RWPE1 (cell line): ENCODE measurements at regions not wholly inside any gene's neighbourhood (a gene's known extent, or its start where the extent isn't known, plus 50 kb on each side); places are given as distances from the start of the nearest gene placed in this dataset.

ENCODE experiments used
- CTCF ChIA-PET: fragments of 350-600 bp; sonication (Branson Sonifier 250); formaldehyde crosslinking; extraction: SDS; loops from one replicate; lab custom pipeline; 2021; lab: Yijun Ruan, JAX
- POLR2A ChIA-PET: fragments of 400-600 bp; formaldehyde crosslinking; extraction: SDS; loops from one replicate; lab custom pipeline; 2020; ENCODE audit warnings: antibody characterized with exemption; ENCODE audit not compliant: low non-redundant PET; lab: Yijun Ruan, JAX
- DNase-seq: peaks from one replicate; pipeline ENCODE4 v3.0.0; 2012; ENCODE audit warnings: low spot score
- H3K27ac ChIP-seq: fragments of 450-650 bp; 2 replicates; pipeline ENCODE4 v1.5.1; 2017
- CTCF ChIP-seq: fragments of 450-650 bp; conservative IDR thresholded peaks from 2 replicates; pipeline ENCODE4 v1.5.1; 2017; ENCODE audit warnings: low read depth, mild to moderate bottlenecking

DNA sequence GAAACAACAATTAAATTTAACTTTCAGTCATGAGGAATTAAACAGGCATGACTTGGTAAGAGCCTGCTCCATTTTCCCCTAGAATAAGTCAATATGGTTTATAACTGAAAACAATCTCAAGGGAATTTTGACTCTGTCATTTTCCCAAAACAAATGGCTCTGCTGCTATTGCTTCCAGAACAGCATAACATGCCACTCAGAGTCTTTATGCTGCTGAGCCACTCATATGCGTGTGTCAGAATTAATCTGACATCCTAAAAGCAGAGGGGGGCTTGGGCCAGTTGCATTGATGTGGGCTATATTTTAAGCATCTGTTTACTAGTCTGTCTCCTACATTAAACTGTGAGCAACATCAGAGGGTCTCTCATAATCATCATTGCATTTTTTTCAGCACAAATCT, 111.1 kb upstream of the ABI3BP start:
- CTCF ChIA-PET: interaction anchor here (0.6 kb wide), 1 partner anchor 14 kb away, joined by 3 read pairs; no protein-coding TSS in a partner anchor
- no peak for TF ChIP-seq CTCF
- no peak for DNase-seq
- no peak overlapping the region for H3K27ac ChIP-seq
- POLR2A ChIA-PET: no interaction called here

- CTCF ChIA-PET: no interaction called here
- POLR2A ChIA-PET: no interaction called here
- no peak for TF ChIP-seq CTCF
- DNase-seq: no peak
- H3K27ac ChIP-seq: no peak overlapping the region
Measured at GRCh38 chr3:101102678-101103296, 109.6 kb upstream of the ABI3BP start.

DNA sequence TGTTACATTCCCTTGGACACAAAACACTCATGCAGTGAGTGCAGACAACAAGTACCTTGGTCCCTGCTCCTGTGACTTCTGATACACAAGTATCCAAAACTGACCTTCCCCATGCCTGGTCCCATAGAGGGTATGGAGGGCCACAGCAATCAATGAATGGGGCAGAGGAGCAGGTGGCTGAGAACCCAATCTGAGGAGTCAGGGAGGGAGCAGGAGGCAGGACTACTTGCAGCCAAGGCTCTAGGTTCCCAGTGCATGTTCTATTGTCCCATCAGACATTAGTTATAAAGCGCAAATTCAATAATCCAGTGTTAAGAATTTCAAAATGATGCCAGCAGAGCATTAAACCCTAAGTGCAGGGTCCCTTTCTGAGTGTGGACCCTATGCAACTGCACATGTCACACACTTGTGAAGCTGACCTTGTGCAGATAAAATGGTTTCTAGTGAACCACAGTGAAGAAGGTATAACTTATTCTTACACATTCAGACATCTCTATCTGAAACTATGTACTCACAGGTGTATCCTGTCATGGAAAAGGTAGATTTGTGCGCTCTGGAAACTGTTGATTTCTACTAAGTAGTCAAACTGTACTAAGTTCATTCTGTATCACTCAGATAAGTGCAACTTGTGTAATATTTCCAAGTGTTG, 107.3 kb upstream of the ABI3BP start:
- POLR2A ChIA-PET: no interaction called here
- no peak for TF ChIP-seq CTCF
- DNase-seq: no peak

GRCh38 chr3:101099791-101100190, 106.6 kb upstream of the ABI3BP start:
- no peak overlapping the region for H3K27ac ChIP-seq
- CTCF ChIA-PET: no interaction called here
- POLR2A ChIA-PET: no interaction called here
- TF ChIP-seq CTCF: no peak
- DNase-seq: no peak

More for the DNA sequence above, 107.3 kb upstream of the ABI3BP start:
- no peak overlapping the region for H3K27ac ChIP-seq
- CTCF ChIA-PET: no interaction called here

DNA sequence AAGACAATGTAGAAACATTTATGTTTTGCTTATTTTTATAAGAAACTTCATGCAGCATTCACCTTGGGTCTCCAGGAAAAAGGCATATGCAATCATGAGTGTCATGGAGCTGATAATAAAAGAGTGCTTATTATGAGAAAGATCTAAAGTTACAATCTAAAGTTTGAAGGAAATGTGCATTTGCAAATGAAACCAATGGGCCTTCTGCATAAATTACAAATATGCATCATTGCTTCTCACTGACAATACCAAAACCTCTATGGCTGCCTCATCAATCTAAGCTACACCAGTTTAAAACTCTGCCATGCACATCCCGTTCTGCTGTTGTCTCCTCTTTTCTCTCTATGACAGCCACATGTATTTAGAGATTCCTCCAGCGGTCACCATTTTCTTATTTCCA, 103.2 kb upstream of the ABI3BP start:
- no peak for TF ChIP-seq CTCF

DNA sequence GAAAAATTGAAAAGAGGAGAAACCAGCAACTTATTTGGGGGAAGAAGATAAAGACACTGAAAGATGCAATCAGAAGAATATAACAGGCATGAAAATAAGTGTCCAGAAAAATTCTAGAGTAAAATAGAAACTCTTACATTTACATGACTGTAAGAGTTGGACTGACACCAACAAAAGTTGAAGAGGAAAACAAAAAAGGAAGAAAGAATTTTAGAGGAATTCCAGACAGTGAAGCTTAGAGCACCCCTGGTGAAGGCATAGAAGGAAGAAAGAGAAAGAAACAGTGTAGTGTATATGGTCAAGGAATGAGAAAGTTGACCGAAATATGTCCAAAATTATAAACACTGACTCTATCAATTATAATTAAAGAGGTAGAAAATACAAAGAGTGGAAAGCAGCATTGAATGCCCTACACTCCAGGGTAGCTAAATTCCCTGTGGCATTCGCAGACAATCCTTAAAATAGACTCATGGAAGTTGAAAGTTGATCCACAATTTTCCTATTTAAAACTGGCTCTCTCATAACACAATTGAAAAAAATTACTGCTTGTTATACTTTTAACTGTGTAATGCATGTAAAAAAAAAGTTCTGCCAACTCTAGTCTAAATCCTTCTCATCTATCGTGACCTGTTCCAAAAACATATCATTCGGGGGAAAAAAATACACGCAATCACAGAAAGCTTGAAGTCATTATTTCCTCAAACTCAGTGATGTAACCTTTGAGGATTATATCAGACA, 102.6 kb upstream of the ABI3BP start:
- DNase-seq: no peak
- ChIA-PET POLR2A (no interaction called here), CTCF (no interaction called here)
- TF ChIP-seq CTCF: no peak
- no peak overlapping the region for H3K27ac ChIP-seq

More for the DNA sequence above, 103.2 kb upstream of the ABI3BP start:
- no peak overlapping the region for H3K27ac ChIP-seq
- ChIA-PET POLR2A (no interaction called here), CTCF (interaction anchor here (0.7 kb wide), 1 partner anchor 1252 kb away, joined by 4 read pairs; no protein-coding TSS in a partner anchor)
- no peak for DNase-seq
